NCI-H748 treated with DMSO at 0.1 percent for 48 hours (cell line): ENCODE measurements at regions not wholly inside any gene's neighbourhood (a gene's known extent, or its start where the extent isn't known, plus 50 kb on each side); places are given as distances from the start of the nearest gene placed in this dataset.
"Not testable (repeated sequence)": the region's sequence is repeated elsewhere in the genome, so short reads cannot be mapped to it uniquely, and the experiment has no call there.

Experiments used
- DNase-seq: peaks from one replicate; lab custom pipeline; 2025; lab: John Stamatoyannopoulos, UW

DNA sequence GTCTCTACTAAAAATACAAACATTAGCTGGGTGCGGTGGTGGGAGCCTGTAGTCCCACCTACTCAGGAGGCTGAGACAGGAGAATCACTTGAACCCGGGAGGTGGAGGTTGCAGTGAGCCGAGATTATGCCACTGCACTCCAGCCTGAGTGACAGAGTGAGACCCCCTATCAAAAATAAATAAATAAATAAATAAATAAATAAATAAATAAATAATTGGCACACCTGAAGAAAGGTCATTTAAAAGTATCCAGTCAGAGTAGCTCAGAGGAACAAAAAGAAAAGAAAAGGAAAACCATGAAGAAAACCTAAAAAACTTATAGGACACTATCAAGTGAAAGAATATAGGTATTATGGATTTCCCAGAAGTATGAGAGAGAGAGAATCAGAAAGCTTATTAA, 330.1 kb upstream of the AR start:
- DNase-seq, result not testable (repeated sequence)

DNA sequence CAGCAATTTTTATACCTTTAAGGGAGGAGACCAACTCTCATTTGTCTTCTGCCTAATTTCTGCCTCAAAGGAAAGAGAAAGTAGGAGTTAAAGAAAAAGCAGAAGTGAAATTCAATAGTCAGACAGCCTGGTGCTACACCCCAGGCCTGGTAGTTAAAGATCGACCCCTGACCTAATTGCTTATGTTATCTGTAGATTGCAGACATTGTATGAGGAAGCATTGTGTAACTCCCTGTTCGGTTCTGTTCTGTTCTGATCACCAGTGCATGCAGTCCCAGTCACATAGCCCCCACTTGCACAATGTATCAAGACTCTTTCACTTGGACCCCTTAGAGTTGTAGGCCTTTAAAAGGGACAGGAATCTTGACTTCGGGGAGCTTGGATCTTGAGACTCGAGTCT, 335.9 kb upstream of the AR start:
- DNase-seq, result no peak

DNA sequence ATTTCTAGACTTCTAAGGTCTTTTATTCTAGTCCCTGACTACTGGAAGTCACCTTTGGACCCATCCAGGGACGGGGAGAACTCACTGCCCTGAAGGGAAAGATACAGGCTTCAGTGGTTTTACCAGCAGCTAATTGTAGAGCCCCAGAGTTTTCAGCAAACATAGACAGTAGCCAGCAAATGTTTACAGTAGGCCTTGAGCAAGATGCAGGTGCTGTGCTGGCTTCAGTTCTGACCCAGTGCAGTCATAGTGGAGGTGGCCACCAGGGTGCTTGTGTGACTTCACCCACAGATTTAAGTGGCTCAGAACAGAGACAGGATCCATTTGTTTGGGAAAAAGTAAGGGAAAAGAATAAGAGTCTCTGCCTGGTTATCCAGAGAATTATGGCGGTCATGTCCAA, 384.4 kb upstream of the AR start:
- DNase-seq, result no peak

DNA sequence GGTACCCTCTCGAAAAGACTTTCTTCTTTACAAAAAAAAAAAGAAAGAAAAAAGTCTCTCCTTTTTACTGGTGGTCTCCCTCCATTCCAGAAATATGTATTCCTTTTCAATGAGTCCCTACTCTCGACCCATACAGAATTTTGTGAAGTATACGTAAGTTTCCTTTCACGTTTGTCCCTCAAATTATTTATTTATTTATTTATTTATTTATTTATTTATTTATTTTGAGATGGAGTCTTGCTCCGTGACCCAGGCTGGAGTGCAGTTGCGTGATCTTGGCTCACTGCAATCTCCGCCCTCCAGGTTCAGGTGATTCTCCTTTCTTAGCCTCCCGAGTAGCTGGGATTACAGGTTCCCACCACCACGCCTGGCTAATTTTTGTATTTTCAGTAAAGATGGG, 429.2 kb upstream of the AR start:
- no peak for DNase-seq

DNA sequence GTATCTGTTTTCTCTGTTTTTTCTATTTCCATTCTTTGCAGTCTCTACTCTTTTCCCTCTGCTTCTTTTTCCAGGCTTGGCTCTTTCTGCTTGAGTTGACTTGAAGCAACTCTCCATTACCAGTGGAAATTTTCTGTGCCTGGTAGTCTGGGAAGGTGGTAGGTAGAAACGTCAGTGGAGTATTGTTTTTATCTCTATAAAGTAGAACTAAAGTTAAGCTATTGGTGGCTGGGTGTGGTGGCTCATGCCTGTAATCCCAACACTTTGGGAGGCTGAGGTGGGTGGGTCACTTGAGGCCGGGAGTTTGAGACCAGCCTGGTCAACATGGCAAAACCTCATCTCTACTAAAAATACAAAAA, 438.1 kb upstream of the AR start:
- no peak for DNase-seq

DNA sequence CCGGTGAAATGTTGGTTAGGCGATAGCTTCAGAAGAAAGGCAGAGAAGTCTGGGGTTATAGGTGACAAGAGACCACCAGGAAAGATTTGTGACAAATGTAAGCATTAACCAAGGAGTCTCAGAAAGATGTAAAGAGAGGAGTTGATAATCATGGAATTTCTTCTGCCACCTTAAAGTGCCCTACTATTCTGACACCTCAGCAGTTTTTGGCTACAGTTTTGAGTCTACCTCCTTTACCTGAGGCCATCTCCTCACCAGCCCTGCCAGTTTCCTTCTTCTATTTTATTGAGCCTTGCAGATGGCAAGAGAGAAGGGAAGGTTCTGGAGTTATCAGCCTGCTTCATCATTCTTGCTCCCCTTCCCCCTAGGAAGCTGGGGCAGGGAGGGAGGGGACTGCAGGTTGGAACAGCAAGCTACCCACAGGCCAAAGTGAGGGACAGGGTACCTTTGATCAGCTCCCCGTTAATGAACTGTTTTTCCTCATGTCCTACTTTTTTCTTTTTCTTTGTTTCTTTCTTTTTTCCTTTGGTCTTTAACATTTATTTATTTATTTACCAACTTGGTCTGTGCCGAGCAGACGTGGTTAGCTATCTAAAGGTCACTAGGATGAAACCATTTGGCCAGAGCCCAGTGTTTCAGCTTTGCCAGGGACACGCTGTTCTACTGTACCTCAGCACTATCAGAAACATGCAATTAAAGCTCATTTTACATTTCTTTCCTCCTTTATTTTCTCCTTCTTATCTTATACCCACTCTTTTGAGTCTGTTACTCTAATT, 438.7 kb upstream of the AR start:
- no peak for DNase-seq

DNA sequence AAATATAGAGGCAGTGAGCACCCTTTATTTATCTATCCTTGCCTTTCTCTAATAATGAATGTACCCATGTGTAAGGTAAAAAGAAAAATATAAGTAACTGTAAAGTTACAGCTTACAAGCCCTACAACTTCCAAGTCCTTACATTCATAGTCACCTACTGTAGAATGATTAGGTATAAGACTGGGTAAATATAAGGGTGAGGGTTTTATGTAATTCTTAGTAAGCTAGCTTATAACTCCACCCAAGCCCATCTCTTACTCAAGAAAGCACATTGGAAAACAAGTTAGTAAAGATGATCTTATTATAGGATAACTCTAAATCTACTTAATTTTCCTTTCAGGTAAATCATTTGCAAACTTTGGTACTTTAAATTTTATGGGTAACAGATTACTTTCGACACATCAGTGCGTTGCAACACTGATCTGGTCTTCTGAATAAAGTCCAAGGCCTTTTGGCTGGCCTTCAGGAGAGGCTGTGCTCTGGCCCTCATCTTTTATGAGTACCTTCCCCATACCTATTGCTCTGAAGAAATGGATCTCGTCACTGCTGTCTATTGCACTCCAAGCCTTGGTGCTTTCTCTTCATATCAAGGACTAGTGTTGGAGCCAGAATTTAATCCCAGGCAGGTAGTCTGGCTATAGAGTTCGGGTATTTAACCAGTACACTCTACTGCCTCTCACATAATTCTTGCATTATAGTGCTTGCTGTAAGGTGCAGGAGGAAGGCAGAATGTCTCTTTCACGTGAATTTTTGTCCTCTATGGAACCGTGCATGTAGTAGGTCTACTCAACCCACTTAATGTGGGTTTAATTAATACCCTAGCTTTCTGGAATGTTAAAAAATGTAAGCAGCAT, 443.6 kb upstream of the AR start:
- DNase-seq, result no peak

DNA sequence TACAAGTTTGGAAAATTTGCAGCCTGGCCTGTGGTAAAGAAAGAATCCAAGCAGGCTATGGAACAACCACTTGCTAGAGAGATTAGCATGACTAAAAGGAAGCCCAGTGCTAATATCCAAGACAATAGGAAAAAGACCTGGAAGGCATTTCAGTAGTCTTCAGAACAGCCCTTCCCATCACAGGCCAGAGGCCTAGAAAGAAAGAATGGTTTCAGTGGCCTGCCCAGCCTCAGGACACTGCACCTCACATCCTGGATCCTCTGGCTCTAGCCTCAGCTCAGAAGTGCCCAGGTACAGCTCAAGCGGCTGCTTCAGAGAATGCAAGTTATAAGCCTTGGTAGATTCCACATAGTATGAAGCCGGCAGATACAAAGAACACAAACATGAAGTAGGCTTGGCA, 449.8 kb upstream of the AR start:
- DNase-seq, result no peak

DNA sequence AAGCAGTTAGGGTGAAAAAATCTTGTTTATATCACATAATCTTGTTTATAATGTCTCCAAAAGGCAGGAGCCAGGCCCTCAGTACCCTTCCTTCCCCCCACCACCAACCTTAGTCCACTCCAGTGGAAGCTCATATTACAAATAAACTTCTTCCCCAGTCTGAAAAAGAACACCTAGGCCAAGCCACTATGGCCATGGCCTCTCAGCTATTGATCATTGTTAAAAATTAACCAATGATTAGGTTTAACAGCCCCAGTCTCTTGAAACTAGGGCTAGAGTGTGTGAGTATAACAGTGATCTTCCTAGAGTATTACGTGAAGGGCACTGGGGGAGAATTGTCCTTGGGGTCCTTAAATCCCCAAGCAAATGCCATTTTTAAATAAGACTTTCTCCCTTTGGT, 411.9 kb upstream of the EDA2R start:
- DNase-seq, result no peak

DNA sequence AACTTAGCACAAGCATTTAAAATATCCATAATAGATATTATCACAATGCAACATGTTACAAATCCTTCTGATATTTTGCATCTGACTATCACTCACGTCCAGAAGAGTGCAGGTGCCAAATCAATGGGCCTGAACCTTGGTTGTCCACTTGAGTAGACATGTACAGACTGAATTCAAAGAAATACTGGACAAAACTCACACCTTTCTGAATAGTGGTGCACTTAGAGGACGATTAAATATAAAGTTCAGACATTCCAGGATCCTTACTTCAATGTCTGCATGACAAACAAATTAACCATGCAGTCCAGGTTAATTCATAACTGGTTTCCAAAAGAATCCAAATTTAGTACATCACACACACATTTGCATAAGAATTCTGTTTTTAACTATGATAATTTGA, 406.0 kb upstream of the EDA2R start:
- no peak for DNase-seq

DNA sequence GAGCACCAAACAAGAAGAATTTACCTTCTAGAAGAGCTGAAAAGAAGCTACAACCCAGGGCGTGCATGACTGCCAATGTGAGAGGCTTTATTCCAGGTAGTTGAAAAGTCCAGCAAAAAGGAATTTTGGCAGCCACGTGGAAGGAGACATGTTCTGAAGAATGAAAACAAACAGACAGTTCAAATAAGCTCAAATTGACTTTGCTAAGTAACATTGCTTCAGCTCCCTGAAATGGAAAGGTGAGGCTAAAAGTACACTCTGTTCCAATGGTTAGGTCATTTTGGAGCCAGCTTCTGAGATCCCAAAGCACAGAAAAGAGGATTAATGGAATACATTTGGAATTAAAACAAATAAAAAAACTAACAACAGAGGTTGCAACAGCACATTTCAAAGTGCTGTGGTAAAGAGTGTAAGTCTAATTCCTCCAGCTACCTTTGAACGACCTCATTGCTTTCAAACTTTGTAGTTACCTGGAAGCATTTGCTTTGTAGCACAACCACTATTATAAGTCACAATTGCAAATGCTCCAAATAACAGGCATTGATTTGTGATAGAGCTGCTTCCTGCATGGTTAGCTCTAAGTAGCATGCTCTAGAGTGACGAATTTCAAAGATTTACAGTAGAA, 405.3 kb upstream of the EDA2R start:
- DNase-seq, result no peak

DNA sequence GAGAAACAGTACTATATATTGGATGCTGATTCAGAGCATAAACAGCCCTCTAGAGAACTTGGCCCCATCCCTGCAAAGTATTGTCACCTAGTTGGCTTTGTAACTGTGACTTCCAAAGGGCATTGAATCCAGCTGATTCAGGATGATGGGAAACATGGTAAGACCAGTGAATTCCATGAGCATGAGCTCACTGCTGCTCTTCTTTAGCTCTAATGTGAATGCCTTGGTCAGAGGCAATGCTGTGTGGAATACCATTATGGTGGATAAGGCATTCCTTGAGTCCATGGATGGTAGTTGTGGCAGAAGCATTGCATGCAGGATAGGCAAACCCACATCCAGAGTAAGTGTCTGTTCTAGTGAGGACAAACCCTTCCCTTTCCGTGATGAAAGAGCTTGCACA, 365.6 kb upstream of the EDA2R start:
- no peak for DNase-seq

DNA sequence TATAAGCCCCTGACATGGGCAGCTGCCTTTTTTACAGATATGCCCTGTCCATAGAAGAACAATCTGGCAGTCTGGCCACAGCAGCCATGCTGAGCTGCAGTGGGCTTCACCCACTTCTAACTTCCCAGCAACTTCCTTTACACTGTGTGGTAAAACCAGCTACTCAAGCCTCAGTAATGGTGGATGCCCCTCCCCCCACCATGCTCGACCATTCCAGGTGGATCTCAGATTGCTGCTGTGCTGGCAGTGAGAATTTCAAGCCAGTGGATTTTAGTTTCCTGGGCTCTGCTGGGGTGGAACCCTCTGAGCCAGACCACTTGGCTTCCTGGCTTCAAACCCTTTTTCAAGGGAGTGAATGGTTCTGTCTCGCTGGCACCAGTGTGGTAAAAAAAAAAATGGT, 355.9 kb upstream of the EDA2R start:
- no peak for DNase-seq

DNA sequence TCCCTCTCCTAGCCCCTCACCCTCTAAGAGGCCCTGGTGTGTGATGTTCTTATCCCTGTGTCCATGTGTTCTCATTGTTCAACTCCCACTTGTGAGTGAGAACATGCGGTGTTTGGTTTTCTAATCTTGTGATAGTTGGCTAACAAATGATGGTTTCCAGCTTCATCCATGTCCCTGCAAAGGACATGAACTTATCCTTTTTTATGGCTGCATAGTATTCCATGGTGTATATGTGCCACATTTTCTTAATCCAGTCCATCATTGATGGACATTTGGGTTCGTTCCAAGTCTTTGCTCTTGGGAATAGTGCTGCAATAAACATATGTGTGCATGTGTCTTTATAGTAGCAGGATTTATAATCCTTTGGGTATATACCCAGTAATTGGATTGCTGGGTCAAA, 353.2 kb upstream of the EDA2R start:
- not testable (repeated sequence) for DNase-seq

DNA sequence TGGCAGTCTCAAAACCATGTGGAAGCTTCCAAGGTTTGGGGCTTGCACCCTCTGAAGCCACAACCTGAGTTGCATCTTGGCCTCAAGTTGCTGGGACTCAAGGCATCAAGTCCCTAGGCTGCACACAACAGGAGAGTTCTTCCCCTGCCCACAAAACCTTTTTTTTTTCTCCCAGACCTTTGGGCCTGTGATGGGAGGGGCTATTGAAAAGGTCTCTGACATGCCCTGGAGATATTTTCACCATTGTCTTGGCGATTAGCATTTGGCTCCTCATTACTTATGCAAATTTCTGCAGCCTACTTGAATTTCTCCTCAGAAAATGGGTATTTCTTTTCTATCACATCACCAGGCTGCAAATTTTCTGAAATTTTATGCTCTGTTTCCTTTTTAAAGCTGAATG, 349.5 kb upstream of the EDA2R start:
- no peak for DNase-seq

DNA sequence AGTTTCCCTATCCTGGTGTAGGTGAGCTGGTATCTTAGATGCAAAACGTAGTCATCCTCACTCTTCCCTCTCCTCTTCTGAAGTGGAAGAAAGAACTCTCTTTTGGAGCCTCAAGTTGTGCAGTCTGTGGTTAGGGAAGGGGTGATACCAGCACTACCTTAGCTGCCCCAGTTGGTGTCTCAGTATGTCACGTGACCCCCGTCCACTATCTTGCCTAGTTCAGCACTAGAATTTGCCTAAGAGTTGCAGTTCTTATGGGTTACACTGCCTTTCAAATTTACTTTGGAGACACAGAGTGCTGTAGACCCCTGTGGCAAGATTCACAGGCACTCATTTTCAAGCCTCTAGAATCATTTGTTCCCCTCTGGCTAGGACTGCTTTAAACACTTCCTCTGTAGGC, 322.8 kb upstream of the EDA2R start:
- no peak for DNase-seq

DNA sequence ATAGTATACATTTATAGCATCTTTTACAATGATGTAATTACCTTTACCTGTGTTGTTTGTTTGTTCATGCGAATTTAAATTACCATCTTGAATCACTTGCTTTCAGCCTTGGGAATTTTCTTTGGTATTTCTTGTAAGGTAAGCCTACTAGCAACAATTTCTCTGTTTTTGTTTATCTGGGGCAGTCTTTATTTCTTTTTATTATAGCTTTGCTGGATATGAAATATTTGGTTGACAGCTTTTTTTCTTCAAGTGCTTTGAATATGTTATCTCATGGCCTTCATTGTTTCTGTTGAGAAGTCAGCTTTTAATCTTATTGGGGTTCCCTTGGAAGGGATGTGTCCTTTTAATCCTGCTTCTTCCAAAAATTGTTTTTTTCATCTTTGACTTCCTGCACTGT, 292.8 kb upstream of the EDA2R start:
- no peak for DNase-seq

DNA sequence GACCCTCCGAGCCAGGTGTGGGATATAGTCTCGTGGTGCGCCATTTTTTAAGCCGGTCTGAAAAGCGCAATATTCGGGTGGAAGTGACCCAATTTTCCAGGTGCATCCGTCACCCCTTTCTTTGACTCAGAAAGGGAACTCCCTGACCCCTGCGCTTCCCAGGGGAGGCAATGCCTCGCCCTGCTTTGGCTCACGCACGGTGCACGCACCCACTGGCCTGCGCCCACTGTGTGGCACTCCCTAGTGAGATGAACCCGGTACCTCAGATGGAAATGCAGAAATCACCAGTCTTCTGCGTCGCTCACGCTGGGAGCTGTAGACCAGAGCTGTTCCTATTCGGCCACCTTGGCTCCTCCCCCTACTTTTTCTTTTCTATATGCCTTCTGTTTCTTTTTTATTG, 291.6 kb upstream of the EDA2R start:
- DNase-seq, result not testable (repeated sequence)

DNA sequence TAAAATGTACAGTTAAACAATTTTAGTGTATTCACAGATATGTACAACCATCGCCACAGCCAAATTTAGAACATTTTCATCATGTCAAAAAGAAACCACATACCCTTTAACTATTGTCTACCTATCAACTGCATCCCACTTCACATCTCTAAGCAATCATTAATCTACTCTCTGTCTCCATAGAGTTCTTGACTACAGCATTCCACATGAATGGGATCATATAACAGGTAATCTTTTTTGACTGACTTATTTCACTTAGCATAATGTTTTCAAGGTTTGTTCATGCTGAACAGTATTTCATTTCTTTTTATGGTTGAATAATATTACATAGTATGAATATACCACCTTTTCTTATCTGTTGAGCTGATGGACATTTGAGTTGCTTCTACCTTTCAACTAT, 281.4 kb upstream of the EDA2R start:
- DNase-seq, result no peak

DNA sequence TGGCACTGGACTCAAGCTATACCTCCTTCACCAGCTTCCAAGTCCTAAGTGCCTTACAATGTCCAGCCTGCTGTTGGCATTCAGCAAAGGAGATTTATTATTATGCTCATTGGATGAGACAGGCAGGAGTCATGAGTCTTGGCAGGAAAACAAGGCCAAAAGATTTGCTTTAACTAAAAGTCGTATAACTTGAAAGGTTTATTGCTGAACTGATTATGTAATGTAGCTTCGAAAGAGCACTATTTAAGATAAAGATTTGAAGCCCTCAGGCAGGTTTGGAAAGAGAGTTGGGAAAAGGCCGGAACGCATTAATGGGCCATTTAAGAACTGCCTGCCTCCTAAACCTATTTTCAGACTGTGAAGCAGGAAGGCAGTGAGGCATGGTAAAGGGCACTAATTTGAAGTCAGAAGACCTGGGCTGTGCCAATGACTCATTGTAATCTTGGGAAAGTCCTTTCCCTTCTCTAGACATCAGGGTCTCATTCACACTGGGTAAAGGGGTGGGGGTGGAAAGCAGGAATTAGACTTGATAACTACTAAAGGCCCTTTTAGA, 280.5 kb upstream of the EDA2R start:
- DNase-seq, result no peak

DNA sequence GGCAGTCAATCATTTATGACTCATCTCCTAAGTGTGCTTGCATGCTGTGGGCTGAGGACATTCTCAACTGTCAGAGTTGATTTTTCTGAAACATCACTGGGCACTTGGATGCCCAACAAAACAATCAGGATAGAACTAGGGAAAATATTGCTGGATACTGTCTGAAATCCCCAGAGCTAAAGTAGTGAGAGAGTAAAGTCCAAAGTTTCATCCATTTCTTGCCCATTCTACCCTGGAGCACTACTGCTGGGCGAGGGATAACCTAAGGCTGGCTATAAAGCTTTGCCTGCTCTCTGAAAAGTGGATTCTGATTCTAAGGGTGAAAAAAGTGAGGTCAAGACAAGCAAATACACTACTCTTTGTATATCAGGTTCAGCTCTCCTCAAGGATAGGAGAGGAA, 279.6 kb upstream of the EDA2R start:
- no peak for DNase-seq

DNA sequence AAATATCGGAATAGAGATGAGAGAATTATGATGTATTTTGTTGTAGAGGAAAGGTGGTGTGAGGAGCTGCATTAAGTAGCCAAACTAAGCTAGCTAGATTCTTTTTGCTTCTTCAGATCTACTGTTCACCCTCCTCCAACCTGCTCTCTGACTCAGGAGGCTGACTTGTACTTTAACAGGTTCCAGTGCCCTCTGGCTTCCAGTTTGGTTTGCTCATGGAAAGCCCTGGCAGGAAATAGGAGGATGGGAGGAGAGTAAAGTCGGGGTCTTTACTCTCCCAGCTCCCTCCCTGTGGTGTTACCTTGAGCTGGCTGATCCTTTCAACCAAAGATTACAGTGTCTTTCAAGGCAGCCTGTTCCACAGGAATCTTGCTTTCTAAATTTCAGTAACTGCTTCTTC, 277.0 kb upstream of the EDA2R start:
- no peak for DNase-seq

DNA sequence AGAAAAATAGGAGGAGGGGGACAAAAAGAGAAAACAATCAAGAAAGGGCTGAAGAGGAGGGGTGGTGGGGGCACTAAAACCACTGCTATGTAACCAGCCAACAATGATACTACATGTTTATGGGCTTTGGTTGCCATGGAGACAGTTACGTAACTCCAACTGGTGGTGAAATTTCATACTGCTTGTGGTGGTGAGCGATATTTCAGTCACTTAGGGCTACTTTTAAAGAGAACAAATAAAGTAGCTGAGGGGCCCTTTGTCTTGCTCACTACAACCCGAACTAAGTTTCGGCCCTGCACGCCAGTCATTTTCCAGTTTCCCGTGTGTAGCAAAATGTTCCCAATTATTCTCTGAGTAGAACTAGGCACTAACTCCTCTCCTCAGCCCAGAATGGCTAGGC, 275.2 kb upstream of the EDA2R start:
- DNase-seq, result no peak
